K562 (cell line): ENCODE measurements at regions not wholly inside any gene's neighbourhood (a gene's known extent, or its start where the extent isn't known, plus 50 kb on each side); places are given as distances from the start of the nearest gene placed in this dataset.

ENCODE experiments used
- ATAC-seq: fragments of 200-7000 bp; cut with Tn5 transposase; 3 replicates; pipeline ENCODE4 v1.9.1; 2020; ENCODE audit warnings: moderate library complexity
- BruUV-seq: library from RNA; stranded (reverse); fragments of 400-500 nt; replicated peaks from 2 replicates; lab custom pipeline; 2021; lab: Mats Ljungman, UMichigan
- CTCF ChIA-PET: fragments of 300-600 bp; formaldehyde crosslinking; extraction: SDS; loops from one replicate; lab custom pipeline; 2021; ENCODE audit warnings: low intra/inter-chr PET ratio; lab: Yijun Ruan, JAX
- POLR2A ChIA-PET: fragments of 300-600, 350-650 bp; sonication (Branson Sonifier 250); formaldehyde crosslinking; extraction: SDS; loops from one replicate; lab custom pipeline; 2021; ENCODE audit warnings: antibody characterized with exemption, inconsistent platforms; lab: Yijun Ruan, JAX
- DNase-seq, 4 experiments: peaks; one replicate each; pipeline versions ENCODE4 v3.0.0 to v3.0.0-alpha.2; 2011 to 2018; ENCODE audit warnings: low spot score in 3 of 4, mixed read lengths in 3 of 4; ENCODE audit errors: extremely low read depth in 1 of 4
- FAIRE-seq: peaks from 2 replicates; lab custom pipeline; 2011; peaks lifted over from hg19 to GRCh38; lab: Jason Lieb, UNC
- H2AFZ ChIP-seq: 2 replicates; pipeline ENCODE4 v1.6.0; 2011; ENCODE audit warnings: low read depth, low read length, control low read depth, inconsistent platforms
- H3K27ac ChIP-seq: fragments of 200-600 bp; 3 replicates; pipeline ENCODE4 v1.8.0; 2011; ENCODE audit warnings: low read depth, mild to moderate bottlenecking, control low read depth, inconsistent platforms, low read length, moderate library complexity, mixed read lengths; ENCODE audit errors: extremely low read depth
- H3K27me3 ChIP-seq, 2 experiments: fragments of 300-600 bp in 1 of 2; 2 replicates in 1 of 2; 3 replicates in 1 of 2; pipeline versions ENCODE4 v1.6.0 to v1.8.0; 2011; ENCODE audit warnings: inconsistent platforms in 2 of 2, low read length in 2 of 2, mild to moderate bottlenecking in 1 of 2, mixed read lengths in 1 of 2, moderate library complexity in 1 of 2; ENCODE audit not compliant: control insufficient read depth in 2 of 2, insufficient read depth in 2 of 2
- H3K36me3 ChIP-seq: fragments of 300-600 bp; 3 replicates; pipeline ENCODE4 v1.8.0; 2011; ENCODE audit warnings: mild to moderate bottlenecking, low read length, inconsistent platforms; ENCODE audit not compliant: control insufficient read depth, insufficient read depth
- H3K4me1 ChIP-seq, 2 experiments: fragments of 200-600 bp in 1 of 2; replicated peaks in 1 of 2; 2 replicates in 1 of 2; 3 replicates in 1 of 2; pipeline versions ENCODE4 v1.5.1 to v1.8.0; 2011; ENCODE audit warnings: inconsistent platforms in 2 of 2, low read length in 2 of 2, mild to moderate bottlenecking in 1 of 2, mixed read lengths in 1 of 2, moderate library complexity in 1 of 2; ENCODE audit not compliant: control insufficient read depth in 2 of 2, insufficient read depth in 2 of 2
- H3K4me2 ChIP-seq: 2 replicates; pipeline ENCODE4 v1.6.1; 2011; ENCODE audit warnings: low read length, control low read depth, inconsistent platforms, mixed read lengths; ENCODE audit not compliant: insufficient read depth
- H3K4me3 ChIP-seq: fragments of 200-600 bp; sonication (generic), shearing (Covaris generic); 2 replicates; pipeline ENCODE4 v1.5.1; 2016; ENCODE audit warnings: control low read depth, inconsistent platforms
- H3K79me2 ChIP-seq: fragments of 200-600 bp; 3 replicates; pipeline ENCODE4 v1.8.0; 2011; ENCODE audit warnings: low read length, inconsistent platforms; ENCODE audit not compliant: control insufficient read depth, insufficient read depth
- H3K9ac ChIP-seq, 2 experiments: 2 replicates each; pipeline versions ENCODE4 v1.6.0 to v1.6.1; 2011; ENCODE audit warnings: low read depth in 2 of 2, low read length in 2 of 2, control low read depth in 1 of 2, inconsistent platforms in 1 of 2, mild to moderate bottlenecking in 1 of 2, mixed read lengths in 1 of 2; ENCODE audit not compliant: insufficient read depth in 1 of 2
- H3K9me1 ChIP-seq: one replicate; pipeline ENCODE4 v1.6.0; 2011; ENCODE audit warnings: inconsistent platforms, mild to moderate bottlenecking, low read length, moderate library complexity; ENCODE audit not compliant: control insufficient read depth, insufficient read depth
- H3K9me3 ChIP-seq: replicated peaks from 2 replicates; pipeline ENCODE4 v1.5.1; 2011; ENCODE audit warnings: low read depth, low read length, inconsistent platforms; ENCODE audit not compliant: control insufficient read depth, insufficient read depth
- H4K20me1 ChIP-seq: replicated peaks from 2 replicates; pipeline ENCODE4 v1.6.1; 2011; ENCODE audit warnings: low read length, inconsistent platforms, mixed read lengths; ENCODE audit not compliant: control insufficient read depth, insufficient read depth
- AFF4 ChIP-seq: sonication (generic); formaldehyde crosslinking; IDR thresholded peaks from 2 replicates; pipeline ENCODE4 v1.8.0; 2023; ENCODE audit warnings: mild to moderate bottlenecking, missing genetic modification reagents
- ETV1 ChIP-seq: fragments of 450-650 bp; conservative IDR thresholded peaks from 2 replicates; pipeline ENCODE4 v1.6.1; 2016; ENCODE audit warnings: missing genetic modification characterization, control low read depth, low read depth, missing compliant biosample characterization
- HES1 ChIP-seq: fragments of 450-650 bp; IDR thresholded peaks from 2 replicates; pipeline ENCODE4 v1.6.1; 2016; ENCODE audit warnings: low read depth, mild to moderate bottlenecking, moderate library complexity
- HMGN3 ChIP-seq: IDR thresholded peaks from 2 replicates; pipeline ENCODE4 v1.6.1; 2011; ENCODE audit warnings: borderline replicate concordance, low read depth, mild to moderate bottlenecking, mixed read lengths, low read length; ENCODE audit not compliant: insufficient read length; ENCODE audit errors: extremely low read depth
- NFIX ChIP-seq: fragments of 250-450 bp; sonication (Bioruptor Pico); IDR thresholded peaks from 2 replicates; pipeline ENCODE4 v1.4.0; 2020; ENCODE audit warnings: low read depth, mild to moderate bottlenecking, moderate library complexity
- SP1 ChIP-seq: sonication (generic); formaldehyde crosslinking; IDR thresholded peaks from 2 replicates; pipeline ENCODE4 v1.8.1; 2022; ENCODE audit warnings: mild to moderate bottlenecking, missing genetic modification reagents
- TAF15 ChIP-seq: fragments of 200-400 bp; formaldehyde crosslinking; IDR thresholded peaks from 2 replicates; pipeline ENCODE4 v1.6.1; 2017; ENCODE audit warnings: mild to moderate bottlenecking, low read depth, low read length, moderate library complexity
- ZNF165 ChIP-seq: fragments of 250-450 bp; sonication (Bioruptor Pico); IDR thresholded peaks from 2 replicates; pipeline ENCODE4 v1.4.0; 2020; ENCODE audit warnings: borderline replicate concordance
- ZNF282 ChIP-seq: sonication (generic); formaldehyde crosslinking; IDR thresholded peaks from 2 replicates; pipeline ENCODE4 v1.8.1; 2023; ENCODE audit warnings: missing genetic modification reagents
- ZNF318 ChIP-seq, 2 experiments: fragments of 450-650 bp; IDR thresholded peaks; 2 replicates each; pipeline ENCODE4 v1.6.1; 2016; ENCODE audit warnings: mild to moderate bottlenecking in 2 of 2, borderline replicate concordance in 1 of 2, low read depth in 1 of 2, moderate library complexity in 1 of 2
- WGBS: fragments of 100-300 bp; shearing (Covaris generic); methylation state at CpG from one replicate; pipeline ENCODE4 v1.1.6; 2016; ENCODE audit warnings: low coverage, mixed read lengths; ENCODE audit not compliant: insufficient coverage; ENCODE audit errors: missing lambda C conversion rate; 5-methylcytosine and 5-hydroxymethylcytosine counted together
- in situ Hi-C: fragments of 300-500 bp; cut with MboI; formaldehyde crosslinking; loops from 4 replicates; pipeline ENCODE4 v1.15.0; 2018; ENCODE audit warnings: inconsistent platforms, mixed read lengths
- intact Hi-C: fragments of 100-400 bp; cut with micrococcal nuclease; formaldehyde crosslinking; loops from 2 replicates; pipeline ENCODE4 v1.14.2; 2022

- Histone ChIP-seq H3K4me1 (no peaks in the 10 kb centered on the region), H3K9me1 (no peaks in the 10 kb centered on the region), H2AFZ (no peak overlapping the region), H3K36me3 (no peaks in the 10 kb centered on the region), H4K20me1 (no peaks in the 10 kb centered on the region), H3K79me2 (no peaks in the 10 kb centered on the region), H3K9ac (no peak overlapping the region), H3K4me3 (no peak overlapping the region), H3K27me3 (no peaks in the 10 kb centered on the region), H3K9me3 (no peaks in the 10 kb centered on the region), H3K27ac (no peak overlapping the region), H3K4me2 (no peak overlapping the region)
- intact Hi-C loops (no loop called here), in situ Hi-C loops (no loop called here)
- FAIRE-seq (no peak), DNase-seq (no peak), ATAC-seq (no peak)
- CTCF ChIA-PET = no interaction called here
- POLR2A ChIA-PET = no interaction called here
- WGBS = 0% methylated on average over 1 of the region's 1 CpG
- BruUV-seq = no TSS peak
- TF ChIP-seq ETV1 (tag) (no peak), SP1 (CRISPR knock-in tag) (no peak), NFIX (CRISPR knock-in tag) (no peak), ZNF282 (CRISPR knock-in tag) (no peak), TAF15 (no peak), AFF4 (CRISPR knock-in tag) (no peak), HES1 (no peak), ZNF318 (IDR thresholded peaks at IDR 0.05; ENCODE audit: borderline replicate concordance in 1 of 2, low read depth in 1 of 2) (no peak), HMGN3 (no peak), ZNF165 (CRISPR knock-in tag) (no peak)
Observed at GRCh38 chr12:58657190-58657589, 263.1 kb downstream of the LRIG3 start.
